Pancreas (tissue), 10 donors: ENCODE measurements at regions not wholly inside any gene's neighbourhood (a gene's known extent, or its start where the extent isn't known, plus 50 kb on each side); places are given as distances from the start of the nearest gene placed in this dataset.

ENCODE experiments used
- ATAC-seq, 4 donors: fragments of 200-7000 bp; cut with Tn5 transposase; one replicate each; pipeline versions ENCODE4 v1.8.0 to v1.9.1; 2020; ENCODE audit warnings: mild to moderate bottlenecking in 4 of 4, moderate library complexity in 4 of 4
- DNase-seq, 6 donors: peaks; one replicate each; pipeline ENCODE4 v3.0.0-alpha.2; 2020
- FAIRE-seq: peaks from 2 replicates; lab custom pipeline; 2012; peaks lifted over from hg19 to GRCh38; lab: Jason Lieb, UNC
- H3K27ac ChIP-seq, 4 donors: fragments of 200-600 bp; sonication (generic); 1 replicate in 3 of 4; 2 replicates in 1 of 4; pipeline versions ENCODE4 v1.5.0 to v1.8.0; 2020
- H3K27me3 ChIP-seq, 4 donors: fragments of 200-600 bp; one replicate each; pipeline ENCODE4 v1.8.0; 2021
- H3K36me3 ChIP-seq, 3 donors: fragments of 200-600 bp; sonication (generic) in 1 of 3; one replicate each; pipeline versions ENCODE4 v1.5.0 to v1.8.0; 2020 to 2021
- H3K4me1 ChIP-seq, 3 donors: fragments of 200-600 bp; one replicate each; pipeline ENCODE4 v1.8.0; 2021
- H3K4me3 ChIP-seq, 4 donors: fragments of 200-600 bp; sonication (generic) in 2 of 4; one replicate each; pipeline versions ENCODE4 v1.5.0 to v1.8.0; 2020 to 2021
- H3K9me3 ChIP-seq, 4 donors: fragments of 200-600 bp; one replicate each; pipeline ENCODE4 v1.8.0; 2021
- WGBS, 2 donors: extraction: QIAGEN DNeasy Blood & Tissue Kit; methylation state at CpG; one replicate each; pipeline ENCODE4 v1.1.7; 2013; 5-methylcytosine and 5-hydroxymethylcytosine counted together
- intact Hi-C, 3 donors: fragments of 100-400 bp; cut with DNase I; formaldehyde crosslinking; loops; one replicate each; pipeline versions ENCODE4 v1.11.1 to v1.14.2; 2022
- TF ChIP-seq, protein P1 (sequence below), 4 donors: fragments of 200-600 bp; sonication (generic) in 3 of 4; IDR thresholded peaks; one replicate each; pipeline versions ENCODE4 v1.5.0 to v1.8.0; 2021; ENCODE audit warnings: antibody characterized with exemption in 4 of 4
- donor health status: healthy with polysubstance abuse.
- donor health status: DM: no; HTN: no; CAD: no; lungs with moderate emphysema.
- donor health status: DM: no; HTN: no; CAD: no.
- donor health status: control.
- donor health status: control.
- donor health status: Bipolar disorder and iron deficiency.
- donor health status: DM: yes; HTN: yes; CAD: no.
- donor health status: DM: no; HTN: no; CAD: no.
- donor health status: DM: no; HTN: no; CAD: no.
- donor health status: DM: yes; HTN: yes; CAD: no.

DNA sequence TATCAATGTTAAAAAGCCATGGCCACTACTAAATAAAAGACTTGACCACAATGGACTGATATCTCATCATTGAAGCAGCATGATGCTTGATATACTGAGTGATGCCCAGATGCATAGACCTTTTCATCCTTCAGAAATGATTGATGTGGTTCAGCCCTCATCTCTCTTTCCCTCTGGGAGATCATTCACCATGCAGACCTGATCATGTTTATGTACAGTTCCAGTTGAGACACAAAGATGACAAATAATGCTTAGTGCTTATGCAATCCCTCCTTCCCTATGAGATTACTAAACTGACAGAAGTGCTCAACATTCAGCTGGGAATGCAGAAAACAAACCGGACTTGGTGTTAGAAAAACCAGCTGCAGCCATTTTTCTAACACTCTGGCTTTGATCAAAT, 91.9 kb upstream of the TLR4 start:
- Histone ChIP-seq H3K36me3 (no peaks in the 10 kb centered on the region), H3K27ac (no peak overlapping the region), H3K27me3 (no peaks in the 10 kb centered on the region), H3K9me3 (no peaks in the 10 kb centered on the region), H3K4me1 (no peaks in the 10 kb centered on the region), H3K4me3 (no peak overlapping the region)
- DNase-seq: no peak
- no peak for ATAC-seq
- intact Hi-C loops: no loop called here
- TF ChIP-seq, protein P1, sequence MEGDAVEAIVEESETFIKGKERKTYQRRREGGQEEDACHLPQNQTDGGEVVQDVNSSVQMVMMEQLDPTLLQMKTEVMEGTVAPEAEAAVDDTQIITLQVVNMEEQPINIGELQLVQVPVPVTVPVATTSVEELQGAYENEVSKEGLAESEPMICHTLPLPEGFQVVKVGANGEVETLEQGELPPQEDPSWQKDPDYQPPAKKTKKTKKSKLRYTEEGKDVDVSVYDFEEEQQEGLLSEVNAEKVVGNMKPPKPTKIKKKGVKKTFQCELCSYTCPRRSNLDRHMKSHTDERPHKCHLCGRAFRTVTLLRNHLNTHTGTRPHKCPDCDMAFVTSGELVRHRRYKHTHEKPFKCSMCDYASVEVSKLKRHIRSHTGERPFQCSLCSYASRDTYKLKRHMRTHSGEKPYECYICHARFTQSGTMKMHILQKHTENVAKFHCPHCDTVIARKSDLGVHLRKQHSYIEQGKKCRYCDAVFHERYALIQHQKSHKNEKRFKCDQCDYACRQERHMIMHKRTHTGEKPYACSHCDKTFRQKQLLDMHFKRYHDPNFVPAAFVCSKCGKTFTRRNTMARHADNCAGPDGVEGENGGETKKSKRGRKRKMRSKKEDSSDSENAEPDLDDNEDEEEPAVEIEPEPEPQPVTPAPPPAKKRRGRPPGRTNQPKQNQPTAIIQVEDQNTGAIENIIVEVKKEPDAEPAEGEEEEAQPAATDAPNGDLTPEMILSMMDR (IDR thresholded peaks at IDR 0.05): no peak
- 30 to 40% methylated on average over 1 of the region's 1 CpG for WGBS, 2 donors
- FAIRE-seq: no peak

DNA sequence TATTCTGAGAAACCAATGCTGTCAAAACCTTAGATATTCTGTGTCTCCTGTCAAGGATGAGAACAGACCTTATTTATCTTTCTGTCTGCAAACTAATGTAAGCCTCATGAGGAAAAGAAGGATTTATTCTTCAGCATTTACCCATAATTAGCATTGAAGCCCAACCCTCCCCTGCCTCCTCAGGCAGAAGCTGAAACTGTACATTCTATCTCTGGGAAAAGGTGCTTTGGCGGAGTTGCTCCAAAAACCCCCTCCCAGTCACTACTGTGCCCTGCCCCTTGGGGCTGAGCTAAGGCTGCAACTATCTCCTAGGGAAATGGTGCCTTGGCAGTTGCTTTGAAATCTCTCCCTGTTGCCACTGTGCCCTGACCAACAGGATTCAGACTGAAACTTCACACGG, 106.2 kb upstream of the TLR4 start:
- H3K27ac ChIP-seq: no peak overlapping the region
- TF ChIP-seq, protein P1 (IDR thresholded peaks at IDR 0.05): no peak

DNA sequence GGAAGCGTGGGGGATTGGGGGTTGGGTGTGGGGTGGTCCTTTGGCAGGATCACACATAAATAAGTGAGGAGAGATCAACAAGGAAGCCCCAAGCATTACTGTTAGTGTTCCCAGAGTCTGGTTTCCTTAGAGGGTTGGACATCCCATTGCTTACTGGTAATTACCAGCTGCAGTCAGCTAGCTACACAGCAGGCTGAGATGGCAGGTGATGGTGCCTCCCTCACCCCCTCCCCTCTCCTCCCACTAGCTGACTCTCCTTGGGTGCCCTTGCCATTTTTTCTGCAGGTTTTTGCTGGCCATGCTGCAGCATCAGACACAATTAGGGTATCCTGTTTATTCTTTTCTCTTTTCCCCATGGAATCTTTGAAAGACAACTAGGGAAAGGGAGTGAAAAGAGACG, 107.5 kb upstream of the TLR4 start:
- TF ChIP-seq, protein P1 (IDR thresholded peaks at IDR 0.05): no peak
- Histone ChIP-seq H3K36me3 (no peaks in the 10 kb centered on the region), H3K9me3 (no peaks in the 10 kb centered on the region), H3K27me3 (no peaks in the 10 kb centered on the region), H3K4me3 (no peak overlapping the region), H3K4me1 (no peaks in the 10 kb centered on the region), H3K27ac (no peak overlapping the region)
- DNase-seq (no peak), ATAC-seq (no peak), FAIRE-seq (no peak)
- 18 to 40% methylated on average over 2 of the region's 2 CpGs for WGBS, 2 donors
- intact Hi-C loops: no loop called here

More for the DNA sequence above, 106.2 kb upstream of the TLR4 start:
- FAIRE-seq: no peak
- H3K4me3 ChIP-seq: no peak overlapping the region
- intact Hi-C loops: no loop called here
- H3K9me3 ChIP-seq: no peaks in the 10 kb centered on the region
- no peaks in the 10 kb centered on the region for H3K27me3 ChIP-seq
- no peaks in the 10 kb centered on the region for H3K4me1 ChIP-seq
- no peaks in the 10 kb centered on the region for H3K36me3 ChIP-seq
- 72 to 75% methylated on average over 2 of the region's 2 CpGs for WGBS, 2 donors
- ATAC-seq: no peak
- no peak for DNase-seq

DNA sequence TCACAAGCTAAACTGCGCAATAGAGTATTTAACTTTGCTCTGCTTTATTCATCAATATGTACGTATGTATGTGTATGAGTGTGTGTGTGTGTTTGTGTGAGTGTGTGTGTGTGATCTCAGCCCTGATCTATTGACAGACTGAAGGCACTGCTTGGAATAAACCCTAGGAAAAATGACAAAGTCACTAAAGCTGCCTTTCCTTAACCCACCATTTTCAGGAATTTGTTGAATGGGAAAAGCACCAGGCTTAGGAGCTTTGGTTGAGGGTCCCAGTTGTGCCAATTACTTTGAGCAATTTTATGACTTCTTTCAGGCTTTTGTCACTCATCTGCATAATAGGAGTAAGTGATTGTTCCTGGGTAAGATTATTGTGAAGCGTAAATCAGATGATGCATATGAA, 108.6 kb upstream of the TLR4 start:
- Histone ChIP-seq H3K27ac (no peak overlapping the region), H3K9me3 (no peaks in the 10 kb centered on the region), H3K4me1 (no peaks in the 10 kb centered on the region), H3K4me3 (no peak overlapping the region), H3K36me3 (no peaks in the 10 kb centered on the region), H3K27me3 (no peaks in the 10 kb centered on the region)
- intact Hi-C loops: no loop called here
- no peak for ATAC-seq
- FAIRE-seq: no peak
- DNase-seq: no peak
- TF ChIP-seq, protein P1 (IDR thresholded peaks at IDR 0.05): no peak
- 77 to 78% methylated on average over 3 of the region's 3 CpGs for WGBS, 2 donors

DNA sequence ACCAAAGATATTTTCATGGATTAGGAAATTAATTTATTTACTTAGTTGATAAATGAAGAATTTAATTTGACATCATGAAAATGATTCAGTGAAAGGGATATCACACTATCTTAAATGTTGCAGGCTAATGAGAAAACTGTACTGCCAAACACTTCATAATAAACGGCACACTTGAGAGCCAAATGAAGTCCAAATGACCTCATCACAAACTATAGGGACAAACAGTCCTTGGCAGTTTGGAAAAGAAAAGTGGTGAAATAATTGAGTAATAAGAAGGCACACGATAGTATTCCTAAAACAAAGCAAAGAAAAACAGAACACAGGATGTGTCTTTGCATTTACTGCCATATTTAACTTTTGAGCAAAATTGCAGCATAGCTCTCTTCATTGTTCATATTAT, 116.9 kb upstream of the TLR4 start:
- TF ChIP-seq, protein P1 (IDR thresholded peaks at IDR 0.05): no peak
- H3K27me3 ChIP-seq: no peaks in the 10 kb centered on the region
- WGBS, 2 donors: 29 to 36% methylated on average over 2 of the region's 2 CpGs
- intact Hi-C loops: no loop called here
- H3K9me3 ChIP-seq: no peaks in the 10 kb centered on the region
- DNase-seq: no peak
- no peak overlapping the region for H3K27ac ChIP-seq
- H3K36me3 ChIP-seq: no peaks in the 10 kb centered on the region
- H3K4me3 ChIP-seq: no peak overlapping the region
- no peak for ATAC-seq
- FAIRE-seq: no peak
- H3K4me1 ChIP-seq: no peaks in the 10 kb centered on the region
